Heart left ventricle (tissue), 16 donors: ENCODE measurements at regions not wholly inside any gene's neighbourhood (a gene's known extent, or its start where the extent isn't known, plus 50 kb on each side); places are given as distances from the start of the nearest gene placed in this dataset.

Experiments used
- ATAC-seq, 4 donors: fragments of 200-7000 bp; cut with Tn5 transposase; one replicate each; pipeline ENCODE4 v1.9.1; 2020 to 2022; ENCODE audit warnings: moderate library complexity in 4 of 4, mild to moderate bottlenecking in 3 of 4, moderate number of reproducible peaks in 1 of 4
- DNase-seq, 5 donors: peaks; one replicate each; pipeline ENCODE4 v3.0.0-alpha.2; 2020
- H3K27ac ChIP-seq, 12 donors: fragments of 200-600 bp; sonication (generic) in 4 of 12; one replicate each; pipeline versions ENCODE4 v1.5.0 to v1.8.0; 2016 to 2022; ENCODE audit warnings: mild to moderate bottlenecking in 2 of 12
- H3K27me3 ChIP-seq, 9 donors: fragments of 200-600 bp; sonication (generic) in 2 of 9; one replicate each; pipeline versions ENCODE4 v1.5.1 to v1.8.0; 2016 to 2022; ENCODE audit warnings: mild to moderate bottlenecking in 3 of 9
- H3K36me3 ChIP-seq, 9 donors: fragments of 200-600 bp; sonication (generic) in 2 of 9; one replicate each; pipeline versions ENCODE4 v1.5.0 to v1.8.0; 2018 to 2022; ENCODE audit warnings: mild to moderate bottlenecking in 2 of 9
- H3K4me1 ChIP-seq, 12 donors: fragments of 200-600 bp; sonication (generic) in 4 of 12; one replicate each; pipeline versions ENCODE4 v1.5.0 to v1.8.0; 2016 to 2022; ENCODE audit warnings: mild to moderate bottlenecking in 3 of 12
- H3K4me3 ChIP-seq, 12 donors: fragments of 200-600 bp; sonication (generic) in 4 of 12; one replicate each; pipeline versions ENCODE4 v1.5.0 to v1.8.0; 2017 to 2022; ENCODE audit warnings: mild to moderate bottlenecking in 9 of 12, moderate library complexity in 4 of 12
- H3K9me3 ChIP-seq, 12 donors: fragments of 200-600 bp; sonication (generic) in 4 of 12; one replicate each; pipeline versions ENCODE4 v1.5.0 to v1.8.0; 2016 to 2022; ENCODE audit warnings: mild to moderate bottlenecking in 1 of 12
- CTCF ChIP-seq, 12 donors: fragments of 200-600 bp; sonication (generic) in 4 of 12; IDR thresholded peaks; one replicate each; pipeline versions ENCODE4 v1.5.0 to v1.8.0; 2018 to 2022; ENCODE audit warnings: antibody characterized with exemption in 12 of 12, mild to moderate bottlenecking in 5 of 12
- POLR2A ChIP-seq, 2 donors: fragments of 450-650 bp; IDR thresholded peaks; one replicate each; pipeline ENCODE4 v1.6.1; 2017; ENCODE audit warnings: antibody characterized with exemption in 2 of 2, mild to moderate bottlenecking in 2 of 2, moderate library complexity in 2 of 2
- WGBS, 4 donors: extraction: QIAGEN DNeasy Blood & Tissue Kit in 2 of 4; methylation state at CpG; one replicate each; pipeline versions ENCODE4 v1.1.5 to v1.1.7; 2013 to 2018; 5-methylcytosine and 5-hydroxymethylcytosine counted together
- intact Hi-C, 10 donors: fragments of 100-400 bp; cut with DNase I; formaldehyde crosslinking; loops; one replicate each; pipeline versions ENCODE4 v1.11.1 to v1.14.2; 2022
- donor health status: ischemic (EF 13 %, LVEDD 7.1; RV severe dilation, severe dysfunction).
- donor health status: healthy with polysubstance abuse.
- donor health status: DM: no; HTN: yes; CAD: no.
- donor health status: DM: no; HTN: no; CAD: no.
- donor health status: ischemic (EF 25% LVEDD 6.9; RV normal size, moderate dysfunction).
- donor health status: ischemic (EF 25% LVEDD 5.7; RV mildly dilated, moderate dysfunction).
- donor health status: healthy.
- donor health status: DM: yes; HTN: yes; CAD: no.
- donor health status: ischemic (EF 35%, LVEDD 5.7; RV mildly dilated, moderate dysfunction).
- donor health status: nonischemic (EF 11% LVEDD 7.7; RV severe dilation, severe dysfunction).
- donor health status: DM: yes; HTN: yes; CAD: no.
- donor health status: PGD.
- donor health status: ischemic (EF 29% LVEDD 5.4; RV normal size, mild dysfunction).
- donor health status: nonischemic (EF 23%, LVEDD 6.1; RV moderate dilation, normal function).

GRCh38 chr4:32435308-32435707, 1715.1 kb downstream of the PCDH7 start:
- Histone ChIP-seq H3K27ac (no peak overlapping the region), H3K4me3 (no peak overlapping the region), H3K9me3 (no peaks in the 10 kb centered on the region), H3K27me3 (no peaks in the 10 kb centered on the region), H3K36me3 (no peaks in the 10 kb centered on the region), H3K4me1 (no peaks in the 10 kb centered on the region)
- no peak for DNase-seq
- TF ChIP-seq POLR2A (IDR thresholded peaks at IDR 0.05) (no peak), CTCF (IDR thresholded peaks at IDR 0.05) (no peak)
- intact Hi-C loops, result no loop called here
- 58 to 60% (median 59%) methylated on average over 2 of the region's 2 CpGs for WGBS, 4 donors
- ATAC-seq, result no peak

- no peak for DNase-seq
- intact Hi-C loops, result no loop called here
- no peak for TF ChIP-seq POLR2A (IDR thresholded peaks at IDR 0.05)
- TF ChIP-seq CTCF (IDR thresholded peaks at IDR 0.05), result no peak
- no peaks in the 10 kb centered on the region for H3K4me1 ChIP-seq
- WGBS, 4 donors, result 69 to 73% (median 69%) methylated on average over 3 of the region's 3 CpGs
- no peak for ATAC-seq
- no peak overlapping the region for H3K27ac ChIP-seq
- no peaks in the 10 kb centered on the region for H3K27me3 ChIP-seq
- no peaks in the 10 kb centered on the region for H3K36me3 ChIP-seq
- no peak overlapping the region for H3K4me3 ChIP-seq
- H3K9me3 ChIP-seq, result no peaks in the 10 kb centered on the region
These were observed 1716.6 kb downstream of the PCDH7 start for GRCh38 chr4:32436816-32437215.

GRCh38 chr4:32440391-32440790, 1720.2 kb downstream of the PCDH7 start:
- no peak for TF ChIP-seq CTCF (IDR thresholded peaks at IDR 0.05)
- TF ChIP-seq POLR2A (IDR thresholded peaks at IDR 0.05), result no peak
- Histone ChIP-seq H3K27ac (no peak overlapping the region), H3K9me3 (no peaks in the 10 kb centered on the region), H3K4me1 (no peaks in the 10 kb centered on the region), H3K4me3 (no peak overlapping the region), H3K36me3 (no peaks in the 10 kb centered on the region), H3K27me3 (no peaks in the 10 kb centered on the region)
- intact Hi-C loops, result no loop called here
- WGBS, 4 donors, result 59 to 64% (median 62%) methylated on average over 3 of the region's 3 CpGs
- no peak for ATAC-seq
- DNase-seq, result no peak

GRCh38 chr4:32454482-32454881, 1734.3 kb downstream of the PCDH7 start:
- Histone ChIP-seq H3K4me3 (no peak overlapping the region), H3K4me1 (no peaks in the 10 kb centered on the region), H3K36me3 (no peaks in the 10 kb centered on the region), H3K27me3 (no peaks in the 10 kb centered on the region), H3K27ac (no peak overlapping the region), H3K9me3 (no peaks in the 10 kb centered on the region)
- 83 to 98% (median 88%) methylated on average over 1 of the region's 1 CpG for WGBS, 4 donors
- DNase-seq (no peak), ATAC-seq (no peak)
- intact Hi-C loops, result no loop called here
- TF ChIP-seq POLR2A (IDR thresholded peaks at IDR 0.05) (no peak), CTCF (IDR thresholded peaks at IDR 0.05) (no peak)
